Mucosa of rectum (tissue), 2 donors: ENCODE measurements at regions not wholly inside any gene's neighbourhood (a gene's known extent, or its start where the extent isn't known, plus 50 kb on each side); places are given as distances from the start of the nearest gene placed in this dataset.
"Not testable (repeated sequence)": the region's sequence is repeated elsewhere in the genome, so short reads cannot be mapped to it uniquely, and the experiment has no call there.

ENCODE experiments used
- H3K27ac ChIP-seq, 2 donors: one replicate each; pipeline ENCODE4 v1.7.0; 2013; ENCODE audit warnings: inconsistent platforms in 2 of 2, low read depth in 2 of 2, low read length in 2 of 2
- H3K27me3 ChIP-seq, 2 donors: one replicate each; pipeline ENCODE4 v1.7.0; 2013; ENCODE audit warnings: low read length in 2 of 2; ENCODE audit not compliant: control insufficient read depth in 2 of 2, insufficient read depth in 2 of 2
- H3K36me3 ChIP-seq, 2 donors: one replicate each; pipeline ENCODE4 v1.7.0; 2013; ENCODE audit warnings: low read length in 2 of 2; ENCODE audit not compliant: control insufficient read depth in 2 of 2, insufficient read depth in 2 of 2
- H3K4me1 ChIP-seq, 2 donors: one replicate each; pipeline ENCODE4 v1.7.0; 2013; ENCODE audit warnings: low read length in 2 of 2, mild to moderate bottlenecking in 1 of 2; ENCODE audit not compliant: control insufficient read depth in 2 of 2, insufficient read depth in 2 of 2
- H3K4me3 ChIP-seq, 2 donors: one replicate each; pipeline ENCODE4 v1.7.0; 2013; ENCODE audit warnings: low read length in 2 of 2
- H3K9ac ChIP-seq, 2 donors: one replicate each; pipeline ENCODE4 v1.7.0; 2013; ENCODE audit warnings: low read length in 2 of 2, low read depth in 1 of 2, mild to moderate bottlenecking in 1 of 2
- H3K9me3 ChIP-seq, 2 donors: one replicate each; pipeline ENCODE4 v1.7.0; 2013; ENCODE audit warnings: low read length in 2 of 2; ENCODE audit not compliant: control insufficient read depth in 2 of 2
- donor health status: healthy.
- donor health status: Normal muscosa, but diverticular disease.

- Histone ChIP-seq H3K36me3 (no peaks in the 10 kb centered on the region), H3K27me3 (no peaks in the 10 kb centered on the region), H3K27ac (no peak overlapping the region), H3K4me3 (no peak overlapping the region), H3K9ac (no peak overlapping the region), H3K4me1 (no peaks in the 10 kb centered on the region), H3K9me3 (no peaks in the 10 kb centered on the region)
Observed at GRCh38 chr6:103505155-103505518, 1354.6 kb downstream of the HACE1 start.

GRCh38 chr6:103504501-103505154, 1355.1 kb downstream of the HACE1 start:
- Histone ChIP-seq H3K4me3 (no peak overlapping the region), H3K27me3 (no peaks in the 10 kb centered on the region), H3K4me1 (no peaks in the 10 kb centered on the region), H3K36me3 (no peaks in the 10 kb centered on the region), H3K9me3 (no peaks in the 10 kb centered on the region), H3K27ac (no peak overlapping the region), H3K9ac (no peak overlapping the region)

GRCh38 chr6:103496588-103496987, 1363.1 kb downstream of the HACE1 start:
- not testable (repeated sequence) for H3K9ac ChIP-seq, H3K9me3 ChIP-seq, H3K36me3 ChIP-seq, H3K4me3 ChIP-seq, H3K27ac ChIP-seq, H3K27me3 ChIP-seq, H3K4me1 ChIP-seq

GRCh38 chr6:103456652-103457051, 1403.1 kb downstream of the HACE1 start:
- H3K36me3 ChIP-seq = no peaks in the 10 kb centered on the region
- H3K27me3 ChIP-seq = no peaks in the 10 kb centered on the region
- H3K4me1 ChIP-seq = no peaks in the 10 kb centered on the region
- H3K27ac ChIP-seq = no peak overlapping the region
- H3K9ac ChIP-seq = no peak overlapping the region
- H3K4me3 ChIP-seq = no peak overlapping the region
- no peaks in the 10 kb centered on the region for H3K9me3 ChIP-seq

GRCh38 chr6:103455275-103455674, 1404.4 kb downstream of the HACE1 start:
- no peaks in the 10 kb centered on the region for H3K4me1 ChIP-seq
- H3K27me3 ChIP-seq = no peaks in the 10 kb centered on the region
- no peak overlapping the region for H3K9ac ChIP-seq
- H3K4me3 ChIP-seq = no peak overlapping the region
- no peak overlapping the region for H3K27ac ChIP-seq
- H3K9me3 ChIP-seq = no peaks in the 10 kb centered on the region
- no peaks in the 10 kb centered on the region for H3K36me3 ChIP-seq

GRCh38 chr6:103409475-103409874, 1450.2 kb downstream of the HACE1 start:
- Histone ChIP-seq H3K4me1 (no peaks in the 10 kb centered on the region), H3K4me3 (no peak overlapping the region), H3K9me3 (no peaks in the 10 kb centered on the region), H3K36me3 (no peaks in the 10 kb centered on the region), H3K9ac (no peak overlapping the region), H3K27ac (no peak overlapping the region), H3K27me3 (no peaks in the 10 kb centered on the region)

GRCh38 chr6:103405321-103405720, 1454.4 kb downstream of the HACE1 start:
- Histone ChIP-seq H3K9me3 (no peaks in the 10 kb centered on the region), H3K4me3 (no peak overlapping the region), H3K4me1 (no peaks in the 10 kb centered on the region), H3K27me3 (no peaks in the 10 kb centered on the region), H3K27ac (no peak overlapping the region), H3K36me3 (no peaks in the 10 kb centered on the region), H3K9ac (no peak overlapping the region)

GRCh38 chr6:103404799-103405198, 1454.9 kb downstream of the HACE1 start:
- Histone ChIP-seq H3K36me3 (no peaks in the 10 kb centered on the region), H3K27me3 (no peaks in the 10 kb centered on the region), H3K9me3 (no peaks in the 10 kb centered on the region), H3K27ac (no peak overlapping the region), H3K4me1 (no peaks in the 10 kb centered on the region), H3K9ac (no peak overlapping the region), H3K4me3 (no peak overlapping the region)

- H3K4me3 ChIP-seq = no peak overlapping the region
Observed at GRCh38 chr6:103396768-103397167, 1463.0 kb downstream of the HACE1 start.

GRCh38 chr6:103379272-103379671, 1480.4 kb downstream of the HACE1 start:
- no peaks in the 10 kb centered on the region for H3K9me3 ChIP-seq
- no peak overlapping the region for H3K9ac ChIP-seq
- H3K4me3 ChIP-seq = no peak overlapping the region
- H3K27ac ChIP-seq = no peak overlapping the region
- no peaks in the 10 kb centered on the region for H3K27me3 ChIP-seq
- H3K36me3 ChIP-seq = no peaks in the 10 kb centered on the region
- H3K4me1 ChIP-seq = no peaks in the 10 kb centered on the region

More at GRCh38 chr6:103396768-103397167, 1463.0 kb downstream of the HACE1 start:
- Histone ChIP-seq H3K4me1 (no peaks in the 10 kb centered on the region), H3K9ac (no peak overlapping the region), H3K27ac (no peak overlapping the region), H3K9me3 (peaks cover 0 to 2% of the 10 kb centered on the region in 2 donors), H3K27me3 (no peaks in the 10 kb centered on the region), H3K36me3 (no peaks in the 10 kb centered on the region)

GRCh38 chr6:103367212-103367611, 1492.5 kb downstream of the HACE1 start:
- Histone ChIP-seq H3K9ac (no peak overlapping the region), H3K27ac (no peak overlapping the region), H3K27me3 (no peaks in the 10 kb centered on the region), H3K36me3 (no peaks in the 10 kb centered on the region), H3K4me1 (no peaks in the 10 kb centered on the region), H3K9me3 (no peaks in the 10 kb centered on the region), H3K4me3 (no peak overlapping the region)
